Motor neuron (in vitro differentiated cells): ENCODE measurements at regions not wholly inside any gene's neighbourhood (a gene's known extent, or its start where the extent isn't known, plus 50 kb on each side); places are given as distances from the start of the nearest gene placed in this dataset.
"Not testable (repeated sequence)": the region's sequence is repeated elsewhere in the genome, so short reads cannot be mapped to it uniquely, and the experiment has no call there.

ENCODE experiments used
- ATAC-seq, 8 experiments: fragments of 200-7000 bp; cut with Tn5 transposase; replicated peaks in 6 of 8; 2 replicates each; pipeline ENCODE4 v1.8.0; 2021; ENCODE audit warnings: mild to moderate bottlenecking in 8 of 8, moderate library complexity in 8 of 8
- H3K27ac ChIP-seq, 2 donors: fragments of 250-450 bp; sonication (Bioruptor Pico); 2 replicates each; pipeline ENCODE4 v1.9.0; 2021; ENCODE audit warnings: antibody characterized with exemption in 2 of 2, mild to moderate bottlenecking in 2 of 2, moderate library complexity in 1 of 2
- H3K4me1 ChIP-seq, 2 donors: fragments of 250-450 bp; sonication (Bioruptor Pico); replicated peaks in 1 of 2; 2 replicates each; pipeline ENCODE4 v1.6.1; 2021; ENCODE audit warnings: antibody characterized with exemption in 2 of 2, mild to moderate bottlenecking in 2 of 2, moderate library complexity in 1 of 2
- H3K4me3 ChIP-seq, 5 donors: fragments of 250-450 bp; sonication (Bioruptor Pico); 2 replicates each; pipeline ENCODE4 v1.9.0; 2021; ENCODE audit warnings: antibody characterized with exemption in 5 of 5, mild to moderate bottlenecking in 5 of 5, moderate library complexity in 4 of 5
- WGBS, 10 experiments: fragments of 450-650 bp; shearing (Covaris generic); methylation state at CpG; one replicate each; pipeline ENCODE4 v1.0.0; 2022; 5-methylcytosine and 5-hydroxymethylcytosine counted together
- in situ Hi-C, 9 experiments: fragments of 400-800 bp; cut with MboI; loops; one replicate each; pipeline ENCODE4 v1.15.0; 2021; ENCODE audit warnings: low sequenced_read_pairs in 9 of 9, low pct_unique_long_range_greater_than_20kb in 2 of 9; ENCODE audit not compliant: unreplicated experiment in 9 of 9

DNA sequence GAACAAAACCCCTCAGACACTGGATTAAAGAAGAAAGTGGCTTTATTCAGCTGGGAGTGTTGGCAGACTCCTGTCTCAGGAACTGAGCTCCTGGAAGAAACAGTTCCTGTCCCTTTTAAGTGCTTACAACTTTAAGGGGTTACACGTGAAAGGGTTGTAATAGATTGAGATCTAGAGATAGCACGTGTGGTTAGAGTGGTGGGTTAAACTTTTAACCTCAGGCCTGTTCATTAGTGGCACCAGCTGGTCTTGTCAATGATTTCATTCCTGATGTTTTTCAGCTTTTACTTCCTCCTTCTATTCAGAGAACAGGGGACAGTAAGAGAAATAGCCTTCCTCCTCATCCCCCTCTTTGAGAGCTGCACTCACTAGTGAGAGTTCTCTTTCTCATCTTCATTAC, 247.1 kb downstream of the TSPY10 start:
- H3K27ac ChIP-seq, H3K4me1 ChIP-seq, in situ Hi-C loops, H3K4me3 ChIP-seq, ATAC-seq: not testable (repeated sequence)
- no CpG with 5 or more reads among the region's 2 CpGs for WGBS, 10 experiments

DNA sequence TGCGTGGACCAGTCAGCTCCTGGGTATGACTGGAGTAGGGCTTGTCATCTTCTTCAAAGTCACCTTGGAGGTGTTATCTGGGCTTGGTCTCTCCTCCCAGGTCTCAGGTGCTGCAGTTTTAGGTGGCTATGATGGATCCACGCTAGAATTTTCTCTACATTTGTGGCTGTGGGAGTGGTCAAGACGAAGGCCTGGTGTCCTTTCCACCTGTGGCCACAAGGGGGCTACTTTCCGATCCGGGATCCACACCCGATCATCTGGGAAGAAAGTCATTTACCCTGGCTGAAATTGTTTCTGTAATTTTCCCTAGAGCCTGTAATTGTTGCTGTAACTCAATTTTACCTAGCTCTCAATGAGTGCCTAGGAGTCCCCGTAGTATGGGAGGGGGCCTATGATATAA, 248.0 kb downstream of the TSPY10 start:
- H3K27ac ChIP-seq, H3K4me1 ChIP-seq, H3K4me3 ChIP-seq, in situ Hi-C loops: not testable (repeated sequence)
- WGBS, 10 experiments: no CpG with 5 or more reads among the region's 7 CpGs
- ATAC-seq: peak in 1 of 8 experiments; percentile 35

DNA sequence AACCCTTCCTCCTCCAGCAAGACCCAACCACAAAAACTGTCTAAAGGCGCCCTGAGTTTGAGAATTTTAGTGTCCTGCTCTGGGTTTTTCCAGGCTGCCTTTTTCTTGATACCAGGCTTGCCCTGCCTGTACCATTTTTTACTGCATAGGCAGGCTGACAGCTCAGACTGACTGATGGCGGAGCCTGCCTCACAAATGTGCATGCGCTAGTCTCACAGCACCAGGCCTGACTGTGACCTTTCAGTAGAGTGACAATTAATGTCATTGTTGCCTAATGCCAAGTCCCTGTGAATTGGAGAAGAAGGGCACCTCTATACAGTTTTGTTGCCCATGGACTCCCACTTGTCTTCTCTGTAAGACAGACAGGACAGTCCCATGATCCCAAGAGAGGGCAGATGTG, 253.9 kb downstream of the TSPY10 start:
- H3K4me1 ChIP-seq, H3K27ac ChIP-seq, in situ Hi-C loops, H3K4me3 ChIP-seq: not testable (repeated sequence)
- WGBS, 10 experiments: no CpG with 5 or more reads among the region's 3 CpGs
- peak in 3 of 8 experiments; percentile 52 to 63 (median 56) for ATAC-seq

GRCh38 chrY:9797881-9798280, 270.2 kb downstream of the TSPY10 start:
- no CpG with 5 or more reads among the region's 3 CpGs for WGBS, 10 experiments
- H3K4me3 ChIP-seq, H3K4me1 ChIP-seq, in situ Hi-C loops, H3K27ac ChIP-seq: not testable (repeated sequence)
- ATAC-seq: peak in 4 of 8 experiments; percentile 43 to 80 (median 54)

- WGBS, 10 experiments: 0% methylated on average over 1 of the region's 2 CpGs; no CpG with 5 or more reads in 9 of the 10 experiments
- Histone ChIP-seq H3K4me3 (no peak overlapping the region), H3K4me1 (no peaks in the 10 kb centered on the region), H3K27ac (no peak overlapping the region)
- in situ Hi-C loops: no loop called here
- ATAC-seq: no peak
Measured at GRCh38 chrY:9805235-9805634, 277.6 kb downstream of the TSPY10 start.
